ENCODE measurements at regions not wholly inside any gene's neighbourhood (a gene's known extent, or its start where the extent isn't known, plus 50 kb on each side); places are given as distances from the start of the nearest gene placed in this dataset.
A peak's percentile ranks its signal among the peaks of the same experiment; 100 is the strongest.

DNA sequence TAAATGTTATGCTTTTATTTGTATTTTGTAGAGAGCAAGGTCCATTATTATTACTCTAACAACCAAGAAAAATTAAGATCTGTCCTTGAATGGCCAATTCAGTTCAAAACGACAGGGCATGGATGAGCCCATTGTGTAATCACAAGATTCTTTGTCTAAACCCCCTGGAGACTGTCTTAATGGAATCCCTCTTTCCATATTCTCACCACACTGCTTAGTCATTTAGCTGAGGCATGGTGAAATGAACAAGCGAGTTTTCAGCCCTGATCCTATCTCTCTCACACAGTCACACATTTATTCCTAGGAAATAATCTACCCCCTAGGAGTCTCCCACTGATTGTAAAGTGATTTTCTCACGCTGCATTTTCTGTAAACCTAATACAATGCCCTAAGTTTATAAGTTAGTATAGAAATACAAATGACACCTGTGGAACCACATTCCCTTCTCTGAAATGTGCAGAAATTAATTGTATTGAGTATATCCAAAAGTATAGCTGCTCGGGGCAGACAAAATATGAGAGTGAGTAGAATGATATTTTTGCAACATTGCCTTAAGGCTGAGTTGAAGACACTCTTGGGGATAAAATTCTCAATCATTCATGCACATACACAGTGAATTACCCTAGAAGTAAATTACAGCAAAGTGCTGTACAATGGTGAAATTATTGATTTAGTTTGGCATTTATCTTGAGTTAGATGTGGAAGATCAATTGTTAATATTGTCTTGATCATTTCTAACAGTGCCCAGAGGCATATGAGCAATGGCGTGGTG lies 119.7 kb upstream of the PCDH7 start:
- peak; percentile 90 for DNase-seq (ENCODE audit: low read depth)

DNA sequence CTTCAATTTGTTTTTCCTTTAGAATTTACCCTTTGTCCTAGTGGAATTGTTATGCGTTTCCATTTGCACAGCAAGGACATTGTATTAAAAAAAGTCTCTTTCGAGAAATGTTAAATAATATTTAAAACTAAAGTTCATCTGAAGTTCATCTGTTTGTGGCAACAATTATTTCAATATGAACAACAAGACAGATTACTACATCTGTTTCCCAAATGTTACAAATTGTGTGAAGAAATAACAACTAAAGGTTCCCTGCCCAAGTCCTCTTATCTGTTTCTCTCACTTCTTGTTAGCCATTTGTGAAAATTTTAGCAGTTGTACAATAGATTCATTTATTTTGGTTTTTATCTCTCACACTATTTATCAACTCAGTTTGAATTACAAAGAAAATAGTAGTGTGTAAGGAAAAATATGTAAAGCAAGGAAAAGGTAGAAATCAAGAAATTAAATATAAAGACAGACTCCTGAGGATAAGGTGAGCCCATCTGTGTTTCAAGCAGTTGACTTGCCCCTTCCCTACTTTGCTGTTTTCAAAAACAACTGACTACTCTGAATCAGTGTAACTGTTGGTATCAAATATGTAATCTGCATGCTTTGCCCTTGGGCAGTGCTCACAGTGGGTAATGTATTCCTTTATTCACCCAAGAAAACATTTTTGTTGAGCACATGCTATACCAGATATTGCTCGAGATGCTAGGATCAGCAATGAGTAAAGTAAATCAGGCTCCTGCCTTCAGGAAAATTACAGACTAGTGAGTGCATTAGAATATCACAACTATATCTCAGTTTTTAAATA lies 118.9 kb upstream of the PCDH7 start:
- peak; percentile 27 for DNase-seq (ENCODE audit: low read depth)

DNA sequence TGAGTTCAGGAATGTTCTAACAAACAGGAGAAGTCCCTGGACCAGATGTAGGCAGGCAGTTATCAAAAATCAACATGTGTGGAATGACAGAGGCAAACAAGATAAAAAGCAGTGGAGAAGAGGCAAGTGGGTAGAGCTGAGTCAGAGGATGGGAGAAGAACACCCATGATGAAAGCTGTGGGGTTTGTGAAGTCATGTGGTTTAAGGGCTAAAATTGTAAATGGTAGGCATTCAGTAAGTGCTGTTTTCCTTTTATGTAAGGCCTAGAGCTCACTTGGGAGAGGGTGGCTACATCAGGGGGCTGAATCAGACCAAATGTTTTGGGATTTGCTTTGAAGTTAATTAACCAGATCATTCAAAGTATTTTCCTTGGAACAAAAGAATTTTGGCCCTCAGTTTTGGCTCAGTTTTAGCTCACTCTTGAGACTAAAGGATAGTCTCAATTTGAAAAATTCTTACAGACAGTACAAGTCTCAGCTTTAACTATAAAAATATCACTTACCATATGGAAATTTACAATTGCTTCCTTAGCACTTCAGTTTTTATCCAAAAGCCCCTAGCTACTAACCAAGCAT lies 114.5 kb upstream of the PCDH7 start:
- peak; percentile 91 for DNase-seq (ENCODE audit: low read depth)

DNA sequence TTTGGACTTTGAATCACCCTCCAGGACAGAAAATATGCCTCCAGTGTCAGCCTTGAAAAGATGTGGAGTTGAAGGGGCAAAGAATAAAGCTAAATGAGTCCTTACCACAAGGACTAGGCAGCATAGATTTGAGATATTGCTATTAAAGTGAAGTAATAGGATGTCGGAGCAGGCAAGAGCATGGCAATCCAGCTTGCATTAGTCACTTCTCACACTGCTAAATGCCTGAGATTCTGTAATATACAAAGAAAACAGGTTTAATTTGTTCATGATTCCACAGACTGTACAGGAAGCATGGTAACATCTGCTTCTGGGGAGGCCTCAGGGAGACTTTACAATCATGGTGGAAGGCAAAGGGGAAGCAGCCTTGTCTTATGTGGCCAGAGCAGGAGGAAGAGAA lies 109.8 kb upstream of the PCDH7 start:
- DNase-seq (ENCODE audit: low read depth) = peak; percentile 73

DNA sequence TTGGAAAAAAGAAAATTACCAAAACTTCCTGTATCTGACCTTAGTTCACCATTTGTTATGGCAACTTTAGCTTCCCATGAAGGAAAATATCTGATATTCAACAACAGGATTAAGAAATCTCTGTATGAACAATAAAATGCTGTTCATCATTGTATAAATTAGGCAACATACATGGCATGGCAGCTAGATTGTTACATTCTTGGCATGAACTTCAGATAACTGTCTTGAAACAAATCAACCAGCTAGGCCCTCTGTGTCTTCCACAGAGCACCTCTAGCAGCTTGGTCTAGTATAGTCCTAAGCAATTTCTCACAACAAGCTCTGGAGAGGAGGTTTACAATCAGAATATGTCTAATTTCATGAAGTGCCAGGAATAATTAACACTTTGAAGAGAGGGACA lies 105.4 kb upstream of the PCDH7 start:
- DNase-seq (ENCODE audit: low read depth) = peak; percentile 80

DNA sequence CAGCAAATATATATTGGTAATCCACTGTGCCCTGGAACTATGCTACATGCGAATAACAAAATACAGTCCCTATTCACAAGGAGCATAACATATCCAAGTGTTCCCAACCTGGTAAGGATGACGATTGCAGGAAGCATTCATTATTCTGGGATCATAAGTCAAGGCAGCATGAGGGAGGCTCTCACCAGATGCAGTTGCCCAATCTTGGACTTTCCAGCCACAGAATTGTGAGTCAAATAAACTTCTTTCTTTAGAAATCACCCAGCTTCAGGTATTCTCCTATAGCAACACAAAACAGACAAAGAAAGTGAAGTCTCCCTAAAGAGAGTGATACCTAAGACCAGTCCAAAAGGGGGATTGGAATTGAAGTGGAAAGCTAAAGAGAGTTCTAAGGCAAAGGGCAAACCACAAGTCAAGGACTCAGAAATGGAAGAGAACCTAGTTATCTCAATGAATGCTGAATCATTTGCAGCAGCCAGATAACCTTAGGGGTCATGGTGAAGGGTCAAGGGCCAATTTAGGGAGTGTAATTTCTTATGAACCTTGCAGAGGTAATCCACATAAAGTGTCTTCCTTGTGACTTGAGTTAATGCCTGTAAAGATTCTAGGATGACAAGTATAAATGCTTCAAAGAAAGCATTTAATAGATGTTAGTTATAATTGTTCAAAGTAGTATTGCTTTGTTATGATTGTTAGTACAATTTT lies 103.1 kb upstream of the PCDH7 start:
- DNase-seq (ENCODE audit: low read depth) = peak; percentile 95

DNA sequence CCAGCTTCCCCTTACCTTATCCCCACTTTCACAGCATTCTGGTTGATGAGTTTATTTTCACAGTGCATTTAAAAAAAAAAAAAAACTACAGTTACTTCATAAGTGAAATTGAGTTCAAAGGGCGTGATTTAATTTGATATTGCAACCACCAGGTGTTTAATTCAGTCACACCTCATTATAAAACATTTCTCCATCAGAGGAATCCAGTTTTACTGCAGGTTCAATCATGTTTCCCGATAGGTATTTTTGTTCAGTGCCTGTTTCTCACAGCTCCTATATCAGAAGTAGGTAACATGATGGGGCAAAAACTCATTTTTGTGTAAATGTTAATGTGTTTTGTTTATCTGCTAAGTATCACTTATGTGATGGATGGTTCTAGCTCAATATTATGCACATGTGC lies 102.3 kb upstream of the PCDH7 start:
- DNase-seq (ENCODE audit: low read depth) = no peak

DNA sequence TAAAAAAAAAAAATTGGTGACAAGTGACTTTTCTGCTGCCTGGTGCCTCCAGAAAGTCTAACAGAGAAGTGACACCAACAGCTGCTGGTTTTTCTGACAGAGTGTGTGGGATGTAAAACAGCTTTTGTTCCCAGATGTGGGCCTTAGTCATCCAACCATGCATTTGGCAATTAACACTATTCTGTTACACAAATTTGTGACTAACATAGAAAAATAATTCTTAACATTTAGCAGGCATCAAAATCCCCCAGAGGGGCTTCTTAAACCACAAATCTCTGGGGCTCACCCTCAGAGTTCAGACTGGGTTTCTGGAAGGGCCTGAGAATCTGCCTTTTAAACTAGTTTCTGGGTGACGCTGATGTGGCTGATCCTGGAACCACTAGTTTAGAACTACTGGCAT lies 100.5 kb upstream of the PCDH7 start:
- DNase-seq (ENCODE audit: low read depth) = peak; percentile 74

DNA sequence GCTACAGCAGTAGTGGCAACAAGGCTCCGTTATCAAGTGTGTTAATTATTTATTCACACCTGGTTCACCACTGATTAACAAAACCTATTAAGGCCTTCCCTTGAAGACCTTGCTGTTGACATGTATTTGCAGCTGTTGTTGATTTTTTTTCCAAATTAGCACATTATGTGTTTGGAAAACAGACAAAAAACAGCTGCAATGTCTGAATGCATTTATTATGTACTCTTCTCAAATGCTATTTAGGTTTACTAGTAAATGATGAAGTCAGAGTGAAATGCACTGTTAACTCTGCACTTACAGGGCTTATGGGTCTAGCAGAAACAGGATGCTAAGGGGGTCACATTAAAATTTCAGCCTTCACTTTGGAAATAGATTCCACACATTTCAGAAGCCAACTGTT lies 99.5 kb upstream of the PCDH7 start:
- no peak for DNase-seq (ENCODE audit: low read depth)

DNA sequence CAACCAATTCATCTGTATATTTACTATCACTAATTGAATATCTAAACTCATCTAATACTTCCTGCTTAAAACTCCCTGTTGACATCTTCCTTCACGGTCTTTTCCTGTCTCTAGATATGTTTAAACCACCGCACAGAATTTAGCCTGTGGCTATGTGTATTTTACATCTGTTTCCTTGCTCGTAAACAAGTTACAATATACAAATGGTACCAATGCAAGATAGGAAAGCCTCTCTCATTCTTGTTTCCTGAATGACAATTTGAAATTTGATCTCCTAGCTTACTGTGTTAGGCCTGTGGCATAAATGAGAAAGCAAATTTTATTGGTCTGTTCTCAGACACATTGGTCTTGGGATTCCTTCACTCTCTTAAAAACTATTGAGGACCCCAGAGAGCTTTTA lies 89.7 kb upstream of the PCDH7 start:
- DNase-seq (ENCODE audit: low read depth) = no peak

DNA sequence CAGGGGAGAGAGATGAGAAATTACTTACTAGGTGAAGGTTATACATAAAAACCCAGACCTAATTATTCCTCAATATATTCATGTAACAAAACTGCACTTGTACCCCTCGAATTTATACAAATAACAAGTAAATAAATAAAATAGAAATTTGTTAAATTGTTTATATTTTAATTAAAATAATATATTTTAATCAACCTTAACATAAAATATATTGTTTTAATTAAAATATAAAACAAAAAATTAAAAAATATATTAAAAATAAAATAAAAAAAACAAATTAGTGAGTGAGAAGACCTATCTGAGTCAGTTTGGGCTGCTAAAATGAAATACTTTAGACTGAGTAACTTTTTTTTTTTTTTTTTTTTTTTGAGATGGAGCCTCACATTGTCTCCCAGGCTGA lies 87.4 kb upstream of the PCDH7 start:
- no peak for DNase-seq (ENCODE audit: low read depth)

DNA sequence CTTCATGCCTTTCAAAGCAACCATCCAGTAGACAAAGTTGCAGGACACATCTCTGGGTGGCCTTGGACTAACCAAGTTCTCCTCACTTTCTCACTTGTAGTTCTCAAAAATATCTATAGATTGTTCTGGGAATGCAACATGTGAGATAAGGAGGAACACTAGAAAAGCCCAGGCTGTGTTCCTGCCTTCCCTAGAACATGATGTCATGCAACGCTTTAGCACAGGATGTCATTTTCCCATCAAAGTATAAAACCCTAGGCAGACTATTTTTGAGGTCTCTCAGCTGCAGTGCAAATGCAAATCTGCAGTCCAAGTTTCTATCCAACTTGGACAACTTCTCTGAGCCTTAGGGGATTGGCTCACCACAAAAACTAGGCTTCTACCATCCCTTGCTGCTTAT lies 78.8 kb upstream of the PCDH7 start:
- no peak for DNase-seq (ENCODE audit: low read depth)

DNA sequence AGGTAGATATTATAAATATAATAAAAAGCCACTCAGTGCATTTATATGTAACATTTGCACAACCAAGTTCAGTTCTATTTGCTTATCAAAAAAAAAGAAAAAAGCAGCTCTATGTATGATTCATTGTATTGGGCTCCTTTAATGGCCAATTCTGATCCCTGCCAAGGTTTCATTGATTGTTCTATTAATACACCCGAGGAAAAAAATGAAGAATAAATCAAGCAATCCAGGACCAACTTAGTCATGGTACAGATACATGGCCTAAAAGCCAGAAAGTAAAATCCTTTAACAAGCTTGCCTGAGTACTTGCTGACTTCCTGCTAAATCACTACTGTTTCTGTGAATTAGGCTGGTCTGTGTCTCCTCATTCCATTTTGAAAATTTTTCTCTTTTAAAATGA lies 77.6 kb upstream of the PCDH7 start:
- DNase-seq (ENCODE audit: low read depth) = no peak

DNA sequence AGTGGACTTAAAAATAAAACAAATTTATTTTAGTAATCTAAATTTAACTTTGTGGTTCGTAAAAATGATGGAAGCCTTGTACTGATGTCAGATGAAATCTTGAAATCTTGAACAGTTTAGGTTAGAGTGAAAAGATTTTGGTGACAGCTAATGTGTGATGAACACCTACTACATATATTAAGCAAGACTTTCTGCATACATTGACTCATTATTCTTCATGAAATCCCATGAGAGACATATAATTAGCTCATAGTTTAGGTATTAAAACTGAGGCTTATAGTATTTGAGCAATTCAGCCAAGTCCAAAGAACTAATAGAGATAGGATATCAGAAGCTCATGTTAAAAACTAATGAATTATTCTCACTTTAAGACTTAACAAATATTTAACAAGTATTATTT lies 66.9 kb upstream of the PCDH7 start:
- DNase-seq (ENCODE audit: low read depth) = peak; percentile 14

DNA sequence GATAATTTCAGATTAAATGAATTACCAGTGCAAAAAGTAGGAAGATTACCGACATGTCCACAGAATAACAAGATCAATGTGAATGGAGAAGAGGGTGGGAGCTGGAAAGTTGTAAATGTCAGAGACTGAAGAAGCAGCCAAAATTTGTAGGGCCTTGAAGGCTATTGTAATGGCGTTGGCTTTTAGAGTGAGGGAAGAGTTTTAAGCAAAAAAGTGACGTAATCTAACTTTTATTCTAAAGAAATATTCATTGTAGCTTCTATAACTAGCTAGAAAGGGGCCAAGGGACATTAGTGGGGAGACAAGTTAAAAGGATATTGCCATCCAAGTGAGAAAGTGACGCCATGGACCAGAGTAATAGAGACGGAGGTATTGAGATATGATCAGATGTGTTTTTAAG lies 63.3 kb upstream of the PCDH7 start:
- DNase-seq (ENCODE audit: low read depth) = no peak

DNA sequence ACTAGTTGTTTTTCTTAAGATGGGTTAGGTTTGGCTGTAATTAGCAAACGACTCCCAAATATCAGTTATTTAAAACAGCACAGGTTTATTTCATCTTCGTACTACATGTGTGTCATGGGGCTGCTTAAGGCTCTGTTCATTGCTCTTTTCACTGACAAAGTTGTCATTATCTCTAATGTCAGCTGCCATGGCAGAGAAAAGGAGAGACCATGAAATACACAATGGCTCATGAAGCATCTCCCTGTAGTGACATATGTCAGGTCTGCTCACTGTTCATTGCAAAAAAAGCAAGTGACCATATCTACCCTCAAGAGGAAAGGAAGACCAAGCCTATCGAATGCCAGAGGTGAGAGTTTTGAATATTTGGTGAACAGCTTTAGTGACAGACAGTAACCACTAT lies 52.2 kb upstream of the PCDH7 start:
- no peak for DNase-seq (ENCODE audit: low read depth)

DNA sequence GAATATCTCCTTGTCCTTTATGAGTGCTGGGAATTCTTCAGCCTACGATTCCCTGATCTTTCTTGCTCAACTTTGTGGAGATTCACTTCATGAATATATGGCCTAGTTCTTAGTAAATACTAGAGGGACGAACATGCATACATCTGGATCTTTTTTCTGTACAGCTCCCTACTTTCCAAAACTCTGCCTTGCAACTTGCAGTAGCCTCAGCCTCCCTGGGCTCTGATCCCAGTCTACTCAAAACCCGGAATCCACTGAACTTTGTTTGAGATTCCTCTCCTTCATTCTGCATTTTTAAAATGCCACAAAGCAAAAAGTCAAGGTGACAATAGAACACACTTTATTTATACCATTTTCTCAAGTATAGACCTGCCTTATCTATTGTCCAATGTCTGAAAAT lies 50.0 kb upstream of the PCDH7 start:
- DNase-seq (ENCODE audit: low read depth) = no peak

All from amniotic epithelial cell (primary cell).